A549 (cell line): ENCODE measurements at regions not wholly inside any gene's neighbourhood (a gene's known extent, or its start where the extent isn't known, plus 50 kb on each side); places are given as distances from the start of the nearest gene placed in this dataset.
"Not testable (repeated sequence)": the region's sequence is repeated elsewhere in the genome, so short reads cannot be mapped to it uniquely, and the experiment has no call there.

ENCODE experiments used
- CBX8 ChIP-seq: fragments of 200-600 bp; sonication (generic); IDR thresholded peaks from 2 replicates; pipeline ENCODE4 v1.6.1; 2016
- CEBPB ChIP-seq, 2 experiments: fragments of >200 bp in 1 of 2; sonication (Bioruptor Twin) in 1 of 2; formaldehyde crosslinking in 1 of 2; IDR thresholded peaks; 2 replicates each; pipeline ENCODE4 v1.6.1; 2012 to 2016
- CTCF ChIP-seq: fragments of >200 bp; sonication (Bioruptor Twin); formaldehyde crosslinking; IDR thresholded peaks from 3 replicates; pipeline ENCODE4 v1.5.1; 2016
- HMGXB4 ChIP-seq: fragments of 250-450 bp; sonication (Bioruptor Pico); IDR thresholded peaks from 2 replicates; pipeline ENCODE4 v1.5.0; 2021; ENCODE audit warnings: mild to moderate bottlenecking, moderate library complexity, borderline replicate concordance
- KDM1A ChIP-seq: fragments of 200-600 bp; sonication (generic); IDR thresholded peaks from 2 replicates; pipeline ENCODE4 v1.6.1; 2016; ENCODE audit warnings: low read depth, mild to moderate bottlenecking
- MAX ChIP-seq: IDR thresholded peaks from 2 replicates; pipeline ENCODE4 v1.6.1; 2012
- MYC ChIP-seq: IDR thresholded peaks from 2 replicates; pipeline ENCODE4 v1.6.1; 2012; ENCODE audit warnings: mild to moderate bottlenecking, inconsistent platforms, low read length, improper control_type of control experiment, borderline replicate concordance
- POLR2A ChIP-seq: IDR thresholded peaks from 2 replicates; pipeline ENCODE4 v1.6.1; 2012; ENCODE audit warnings: mild to moderate bottlenecking, low read length
- POLR2AphosphoS2 ChIP-seq: conservative IDR thresholded peaks from 2 replicates; pipeline ENCODE4 v1.6.1; 2012; ENCODE audit warnings: low read length, improper control_type of control experiment, inconsistent platforms
- RCOR1 ChIP-seq: fragments of 150-350 bp; IDR thresholded peaks from 2 replicates; pipeline ENCODE4 v1.6.1; 2014; ENCODE audit warnings: antibody characterized with exemption, low read length, low read depth
- ZFP36 ChIP-seq: fragments of 450-650 bp; IDR thresholded peaks from 2 replicates; pipeline ENCODE4 v1.6.1; 2014; ENCODE audit warnings: borderline replicate concordance; ENCODE audit not compliant: partially characterized antibody
- ZNF302 ChIP-seq: fragments of 250-450 bp; sonication (Bioruptor Pico); IDR thresholded peaks from 2 replicates; pipeline ENCODE4 v1.9.0; 2021; ENCODE audit warnings: inconsistent platforms, mild to moderate bottlenecking, moderate library complexity

GRCh38 chr7:52573141-52573540 is 462.3 kb upstream of the POM121L12 start:
- not testable (repeated sequence) for TF ChIP-seq MAX; RCOR1; POLR2A; KDM1A; ZFP36; CTCF; CEBPB (IDR thresholded peaks at IDR 0.05); MYC; ZNF302 (CRISPR knock-in tag); CBX8; POLR2AphosphoS2; HMGXB4
